HEK293 (cell line): ENCODE measurements at regions not wholly inside any gene's neighbourhood (a gene's known extent, or its start where the extent isn't known, plus 50 kb on each side); places are given as distances from the start of the nearest gene placed in this dataset.

Experiments used
- ATF2 ChIP-seq: fragments of 450-650 bp; formaldehyde crosslinking; IDR thresholded peaks from 2 replicates; pipeline ENCODE4 v1.5.1; 2016; ENCODE audit warnings: missing biosample characterization, missing genetic modification characterization, low read depth
- CTCF ChIP-seq: fragments of 450-650 bp; formaldehyde crosslinking; IDR thresholded peaks from 2 replicates; pipeline ENCODE4 v1.5.1; 2016; ENCODE audit warnings: missing biosample characterization, missing genetic modification characterization
- KLF1 ChIP-seq: fragments of 450-650 bp; formaldehyde crosslinking; IDR thresholded peaks from 2 replicates; pipeline ENCODE4 v1.5.1; 2016; ENCODE audit warnings: missing biosample characterization, missing genetic modification characterization
- KLF16 ChIP-seq: fragments of 450-650 bp; formaldehyde crosslinking; IDR thresholded peaks from 2 replicates; pipeline ENCODE4 v1.5.1; 2017; ENCODE audit warnings: missing biosample characterization, missing genetic modification characterization
- MEIS1 ChIP-seq: sonication (generic); formaldehyde crosslinking; IDR thresholded peaks from 2 replicates; pipeline ENCODE4 v1.8.1; 2022; ENCODE audit warnings: missing genetic modification reagents, mild to moderate bottlenecking, borderline replicate concordance
- TCF7L2 ChIP-seq: IDR thresholded peaks from 2 replicates; pipeline ENCODE4 v1.6.1; 2011; ENCODE audit warnings: low read depth, mild to moderate bottlenecking, inconsistent platforms, low read length, moderate library complexity, borderline replicate concordance
- TRIM28 ChIP-seq: IDR thresholded peaks from 2 replicates; pipeline ENCODE4 v1.6.1; 2011; ENCODE audit warnings: low read length, control low read depth, borderline replicate concordance
- TSHZ1 ChIP-seq: fragments of 450-650 bp; formaldehyde crosslinking; IDR thresholded peaks from 2 replicates; pipeline ENCODE4 v1.5.1; 2016; ENCODE audit warnings: missing biosample characterization, missing genetic modification characterization, borderline replicate concordance
- YY1 ChIP-seq: fragments of 450-650 bp; formaldehyde crosslinking; IDR thresholded peaks from 2 replicates; pipeline ENCODE4 v1.5.1; 2018; ENCODE audit warnings: missing biosample characterization, missing genetic modification characterization
- ZBTB8A ChIP-seq: fragments of 450-650 bp; formaldehyde crosslinking; IDR thresholded peaks from 2 replicates; pipeline ENCODE4 v1.5.1; 2016; ENCODE audit warnings: missing biosample characterization, missing genetic modification characterization
- ZNF174 ChIP-seq: fragments of 450-650 bp; formaldehyde crosslinking; IDR thresholded peaks from 2 replicates; pipeline ENCODE4 v1.5.0; 2017; ENCODE audit warnings: missing biosample characterization, mild to moderate bottlenecking, missing genetic modification characterization
- ZNF529 ChIP-seq: fragments of 450-650 bp; formaldehyde crosslinking; IDR thresholded peaks from 2 replicates; pipeline ENCODE4 v1.5.1; 2017; ENCODE audit warnings: missing genetic modification characterization, missing biosample characterization; ENCODE audit not compliant: insufficient replicate concordance
- ZNF707 ChIP-seq: fragments of 450-650 bp; formaldehyde crosslinking; IDR thresholded peaks from 2 replicates; pipeline ENCODE4 v1.5.1; 2016; ENCODE audit warnings: missing biosample characterization, missing genetic modification characterization
- TF ChIP-seq, protein P1 (sequence below): fragments of 450-650 bp; formaldehyde crosslinking; IDR thresholded peaks from 2 replicates; pipeline ENCODE4 v1.5.1; 2016; ENCODE audit warnings: missing biosample characterization, missing genetic modification characterization

GRCh38 chr1:82445827-82446226, 645.1 kb downstream of the ADGRL2 start:
- TF ChIP-seq ATF2 (tag by site-specific recombination) (no peak), ZNF707 (tag by site-specific recombination) (no peak), CTCF (tag by site-specific recombination) (no peak), TSHZ1 (no peak), YY1 (tag by site-specific recombination) (no peak), TCF7L2 (no peak), ZNF529 (tag by site-specific recombination) (no peak), KLF16 (no peak), TRIM28 (no peak), ZNF174 (tag by site-specific recombination) (no peak), KLF1 (no peak), ZBTB8A (no peak), MEIS1 (CRISPR knock-in tag) (no peak)
- TF ChIP-seq, protein P1, sequence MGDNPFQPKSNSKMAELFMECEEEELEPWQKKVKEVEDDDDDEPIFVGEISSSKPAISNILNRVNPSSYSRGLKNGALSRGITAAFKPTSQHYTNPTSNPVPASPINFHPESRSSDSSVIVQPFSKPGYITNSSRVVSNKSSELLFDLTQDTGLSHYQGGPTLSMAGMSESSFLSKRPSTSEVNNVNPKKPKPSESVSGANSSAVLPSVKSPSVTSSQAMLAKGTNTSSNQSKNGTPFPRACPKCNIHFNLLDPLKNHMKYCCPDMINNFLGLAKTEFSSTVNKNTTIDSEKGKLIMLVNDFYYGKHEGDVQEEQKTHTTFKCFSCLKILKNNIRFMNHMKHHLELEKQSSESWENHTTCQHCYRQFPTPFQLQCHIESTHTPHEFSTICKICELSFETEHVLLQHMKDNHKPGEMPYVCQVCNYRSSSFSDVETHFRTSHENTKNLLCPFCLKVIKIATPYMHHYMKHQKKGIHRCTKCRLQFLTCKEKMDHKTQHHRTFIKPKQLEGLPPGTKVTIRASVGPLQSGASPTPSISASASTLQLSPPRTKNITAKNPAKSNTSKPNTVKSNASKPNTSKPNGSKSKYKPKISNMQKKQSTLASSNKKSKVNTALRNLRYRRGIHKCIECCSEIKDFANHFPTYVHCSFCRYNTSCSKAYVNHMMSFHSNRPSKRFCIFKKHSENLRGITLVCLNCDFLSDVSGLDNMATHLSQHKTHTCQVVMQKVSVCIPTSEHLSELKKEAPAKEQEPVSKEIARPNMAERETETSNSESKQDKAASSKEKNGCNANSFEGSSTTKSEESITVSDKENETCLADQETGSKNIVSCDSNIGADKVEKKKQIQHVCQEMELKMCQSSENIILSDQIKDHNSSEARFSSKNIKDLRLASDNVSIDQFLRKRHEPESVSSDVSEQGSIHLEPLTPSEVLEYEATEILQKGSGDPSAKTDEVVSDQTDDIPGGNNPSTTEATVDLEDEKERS (tag by site-specific recombination) = no peak
